CD4-positive, alpha-beta T cell treated with Interleukin-15 for 1 hour (primary cell): ENCODE measurements at regions not wholly inside any gene's neighbourhood (a gene's known extent, or its start where the extent isn't known, plus 50 kb on each side); places are given as distances from the start of the nearest gene placed in this dataset.
"Not testable (repeated sequence)": the region's sequence is repeated elsewhere in the genome, so short reads cannot be mapped to it uniquely, and the experiment has no call there.

Experiments
- DNase-seq: peaks from one replicate; pipeline ENCODE4 v3.0.0-alpha.2; 2020

- not testable (repeated sequence) for DNase-seq
Observed at GRCh38 chr15:22519213-22519612, 60.5 kb downstream of the GOLGA6L22 start.

DNA sequence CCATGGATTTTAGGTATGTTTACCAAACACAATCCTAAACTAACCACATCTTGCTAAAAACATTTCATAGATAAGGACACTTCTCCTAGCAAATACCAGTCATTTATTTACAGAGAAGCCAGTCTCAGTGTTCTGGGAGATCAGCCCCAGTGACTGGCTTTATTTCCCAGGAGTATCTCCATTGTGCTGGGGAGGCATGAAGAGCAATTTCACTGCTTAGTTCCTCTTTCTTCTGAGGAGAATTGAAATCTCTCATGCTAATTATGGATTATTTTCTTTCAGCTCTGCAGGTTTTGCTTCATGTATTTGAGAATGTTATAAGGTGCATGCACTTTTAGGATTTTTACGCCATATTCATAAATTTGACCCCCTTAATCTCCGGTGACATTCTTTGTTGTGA is 67.8 kb downstream of the GOLGA6L22 start:
- not testable (repeated sequence) for DNase-seq

DNA sequence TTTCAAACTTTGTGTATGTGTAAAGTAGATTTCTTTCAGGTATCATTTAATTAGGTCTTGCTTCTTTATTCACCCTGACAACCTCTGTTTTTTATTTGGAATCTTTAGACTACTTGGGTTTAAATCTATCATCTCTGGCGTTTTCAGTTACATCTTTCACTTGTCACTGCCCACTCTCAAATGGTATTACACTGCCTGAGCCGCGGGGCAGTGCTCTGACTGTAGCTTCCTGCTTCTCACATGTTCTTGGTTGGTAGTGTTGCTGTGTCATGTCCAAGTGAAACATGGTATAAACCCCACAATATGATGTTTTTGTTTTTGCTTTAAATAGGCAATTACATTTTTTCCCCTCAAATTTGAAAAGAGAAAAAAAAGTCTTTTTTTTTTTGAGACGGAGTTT is 68.3 kb downstream of the GOLGA6L22 start:
- DNase-seq = not testable (repeated sequence)

GRCh38 chr15:22529200-22529599 is 70.5 kb downstream of the GOLGA6L22 start:
- not testable (repeated sequence) for DNase-seq

DNA sequence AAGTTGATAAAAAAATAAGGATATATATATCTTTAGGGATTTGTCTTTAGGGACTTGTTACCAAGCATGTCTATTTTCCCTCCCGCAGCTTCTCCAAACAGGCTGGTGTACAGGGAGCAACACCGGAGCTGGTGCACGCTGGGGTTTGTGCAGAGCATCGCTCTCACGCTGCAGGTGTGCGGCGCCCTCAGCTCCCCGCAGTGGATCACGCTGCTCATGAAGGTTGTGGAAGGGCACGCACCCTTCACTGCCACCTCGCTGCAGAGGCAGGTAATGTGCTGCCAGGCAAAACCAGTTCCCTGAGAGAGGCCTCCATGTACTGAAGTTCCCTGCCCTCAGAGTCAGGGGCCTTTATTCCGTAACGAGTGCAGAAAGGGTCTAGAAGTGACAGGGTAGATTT is 101.0 kb downstream of the GOLGA6L22 start:
- DNase-seq = not testable (repeated sequence)

- not testable (repeated sequence) for DNase-seq
Observed at GRCh38 chr15:22561716-22562115, 103.0 kb downstream of the GOLGA6L22 start.

GRCh38 chr15:22566510-22566909 is 107.8 kb downstream of the GOLGA6L22 start:
- DNase-seq = not testable (repeated sequence)

DNA sequence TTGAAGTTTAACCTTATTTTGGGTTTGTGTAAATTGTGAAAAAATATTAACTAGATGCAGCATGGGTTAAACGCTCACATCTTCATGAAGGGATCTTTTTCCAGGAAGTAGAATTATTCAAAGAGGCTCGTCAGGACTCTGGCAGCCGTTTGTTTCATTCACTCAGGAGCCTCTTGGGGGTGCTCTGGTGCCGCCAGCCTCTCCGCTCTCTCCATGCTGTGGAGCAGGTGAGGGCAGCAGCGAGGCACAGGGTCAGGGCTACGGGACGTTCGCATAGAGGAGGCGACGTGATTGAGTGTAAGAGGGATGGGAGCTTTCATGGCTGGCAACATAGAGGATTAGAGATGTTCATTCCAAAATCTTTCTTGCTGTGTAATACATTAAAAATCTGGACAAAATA is 110.8 kb downstream of the GOLGA6L22 start:
- DNase-seq = not testable (repeated sequence)

GRCh38 chr15:22572152-22572735 is 113.5 kb downstream of the GOLGA6L22 start:
- not testable (repeated sequence) for DNase-seq

DNA sequence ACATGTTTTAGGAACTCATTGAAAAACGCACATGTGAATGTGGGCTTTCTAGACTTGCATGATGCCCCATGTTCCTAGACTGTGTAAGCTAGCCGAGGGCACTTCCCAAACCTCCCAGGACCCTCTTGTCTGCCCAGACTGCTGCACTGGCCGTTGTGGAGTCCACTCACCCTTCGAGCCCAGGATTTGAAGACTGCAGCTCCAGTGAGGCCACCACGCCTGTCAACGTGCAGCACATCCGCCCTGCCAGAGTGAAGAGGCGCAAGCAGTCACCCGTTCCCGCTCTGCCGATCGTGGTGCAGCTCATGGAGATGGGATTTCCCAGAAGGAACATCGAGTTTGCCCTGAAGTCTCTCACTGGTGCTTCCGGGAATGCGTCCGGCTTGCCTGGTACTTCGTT is 114.1 kb downstream of the GOLGA6L22 start:
- DNase-seq = not testable (repeated sequence)

DNA sequence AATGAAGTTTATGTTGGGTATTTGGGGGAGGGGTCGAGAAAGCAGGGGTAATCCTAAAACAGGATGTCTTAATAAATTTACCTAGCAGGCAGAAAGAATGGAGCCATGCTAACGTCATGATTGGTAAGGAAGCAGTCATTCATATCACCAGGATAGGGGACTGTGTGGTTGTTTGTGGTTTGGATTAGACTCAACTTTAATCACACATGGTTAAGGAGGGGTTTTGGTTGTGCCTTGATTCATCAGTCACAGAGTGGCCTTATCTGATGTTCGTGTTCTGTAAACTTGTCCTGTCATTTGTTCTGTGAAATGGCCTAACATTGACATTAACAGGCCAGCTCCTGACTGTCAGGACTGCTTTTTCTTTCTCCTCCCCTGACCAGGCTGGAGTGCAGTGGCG is 119.1 kb downstream of the GOLGA6L22 start:
- not testable (repeated sequence) for DNase-seq

DNA sequence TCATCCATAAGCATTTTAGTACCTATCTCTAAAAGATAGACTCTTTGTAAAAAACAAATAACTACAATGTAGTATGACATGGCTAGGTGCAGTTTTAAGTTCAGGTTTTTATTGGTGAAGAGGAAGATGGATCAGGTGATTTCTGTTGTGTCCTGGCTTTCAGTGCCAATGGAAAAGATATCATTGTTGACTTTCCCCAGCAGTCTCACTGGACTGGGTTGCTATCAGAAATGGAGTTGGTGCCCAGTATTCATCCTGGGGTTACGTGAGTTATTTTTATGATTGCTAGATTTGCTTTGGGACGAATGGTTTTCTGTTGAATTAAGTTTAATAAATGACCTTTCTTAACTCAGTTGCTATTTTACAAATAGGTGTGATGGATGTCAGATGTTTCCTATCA is 120.5 kb downstream of the GOLGA6L22 start:
- not testable (repeated sequence) for DNase-seq

GRCh38 chr15:22587391-22587790 is 128.7 kb downstream of the GOLGA6L22 start:
- not testable (repeated sequence) for DNase-seq

- DNase-seq = not testable (repeated sequence)
Observed at GRCh38 chr15:22598552-22598951, 139.8 kb downstream of the GOLGA6L22 start.

DNA sequence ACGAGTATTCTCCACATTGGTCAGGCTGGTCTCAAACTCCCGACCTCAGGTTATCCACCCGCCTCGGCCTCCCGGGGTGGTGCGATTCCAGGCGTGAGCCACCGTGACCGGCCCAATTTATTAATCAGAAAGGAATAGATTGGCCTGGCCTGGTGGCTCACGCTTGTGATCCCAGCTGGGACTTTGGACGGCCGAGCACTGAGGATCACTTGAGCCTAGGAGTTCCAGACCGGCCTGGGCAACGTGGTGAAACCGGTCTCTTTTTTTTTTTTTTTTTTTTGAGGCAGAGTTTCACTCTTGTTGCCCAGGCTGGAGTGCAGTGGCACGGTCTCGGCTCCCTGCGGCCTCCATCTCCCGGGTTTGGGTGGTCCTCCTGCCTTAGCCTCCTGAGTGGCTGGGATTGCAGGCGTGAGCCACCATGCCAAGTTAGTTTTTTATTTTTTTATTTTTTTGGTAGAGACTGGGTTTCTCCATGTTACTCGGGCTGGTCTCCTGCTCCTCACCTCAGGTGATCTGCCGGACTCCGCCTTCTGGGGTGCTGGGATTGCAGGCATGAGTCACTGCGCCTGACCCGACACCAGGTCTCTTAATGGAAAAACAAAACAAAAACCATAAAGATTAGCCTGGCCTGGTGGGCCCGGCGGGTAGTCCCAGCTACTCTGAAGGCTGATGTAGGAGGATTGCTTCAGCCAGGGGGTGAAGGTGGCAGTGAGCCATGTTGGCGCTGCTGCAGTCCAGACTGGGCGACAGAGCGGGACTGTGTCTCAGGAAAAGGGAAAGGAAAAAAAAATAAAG is 141.0 kb downstream of the GOLGA6L22 start:
- not testable (repeated sequence) for DNase-seq

- DNase-seq = not testable (repeated sequence)
Observed at GRCh38 chr15:22616976-22617375, 158.3 kb downstream of the GOLGA6L22 start.

DNA sequence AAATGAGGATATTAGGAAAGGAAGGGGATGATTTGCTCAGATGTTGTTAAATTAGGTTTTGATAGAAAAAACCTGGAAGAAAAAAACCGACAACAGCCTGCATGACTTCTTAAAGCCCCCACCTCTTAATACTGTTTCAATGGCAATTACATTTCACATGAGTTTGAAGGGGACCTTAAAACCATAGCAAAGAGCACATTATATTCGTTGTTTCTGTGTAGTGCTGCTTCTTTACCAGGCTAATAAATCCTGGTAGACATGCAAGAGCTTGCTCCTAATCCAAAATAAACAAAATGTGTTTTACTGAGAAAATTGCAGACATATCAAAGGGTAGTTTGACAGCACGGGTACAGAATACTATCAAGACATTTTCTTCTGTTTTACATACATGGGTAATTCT is 154.7 kb upstream of the NIPA1 start:
- not testable (repeated sequence) for DNase-seq

- not testable (repeated sequence) for DNase-seq
Observed at GRCh38 chr15:22639983-22640382, 146.5 kb upstream of the NIPA1 start.

GRCh38 chr15:22649458-22649857 is 137.0 kb upstream of the NIPA1 start:
- not testable (repeated sequence) for DNase-seq

- not testable (repeated sequence) for DNase-seq
Observed at GRCh38 chr15:22651179-22651578, 135.3 kb upstream of the NIPA1 start.

DNA sequence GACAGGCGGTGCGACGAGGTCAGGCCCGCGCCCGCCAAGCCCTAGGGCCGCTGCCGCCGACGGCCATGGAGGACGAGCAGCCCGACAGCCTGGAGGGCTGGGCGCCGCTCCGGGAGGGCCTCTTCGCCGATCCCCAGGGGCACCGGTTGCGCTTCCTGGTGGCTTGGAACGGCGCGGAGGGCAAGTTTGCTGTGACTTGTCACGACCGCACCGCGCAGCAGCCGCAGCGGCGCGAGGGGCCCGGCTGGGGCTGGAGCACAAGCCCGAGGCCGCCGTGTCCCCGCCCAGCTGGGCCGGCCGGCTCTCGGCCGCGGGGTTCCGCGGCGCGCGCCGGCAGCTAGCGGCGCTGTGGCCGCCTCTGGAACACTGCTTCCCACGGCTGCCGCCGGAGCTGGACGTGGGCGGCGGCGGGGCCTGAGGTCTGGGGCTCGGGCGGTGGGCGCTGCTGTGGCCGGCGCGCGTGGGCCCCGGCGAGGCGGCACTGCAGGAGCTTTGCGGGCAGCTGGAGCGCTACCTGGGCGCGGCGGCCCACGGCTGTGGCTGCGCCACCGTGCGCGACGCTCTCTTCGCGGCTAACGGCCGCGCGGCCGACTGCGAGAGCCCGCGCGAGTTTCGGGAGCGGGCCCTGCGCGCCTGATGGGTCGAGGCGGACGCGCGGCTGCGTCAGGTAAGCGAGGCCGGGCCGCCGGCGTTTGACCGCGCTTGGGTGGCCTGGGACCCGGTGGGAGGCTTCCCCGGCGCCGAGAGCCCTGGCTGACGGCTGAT is 122.0 kb upstream of the NIPA1 start:
- DNase-seq = peak; percentile 24

DNA sequence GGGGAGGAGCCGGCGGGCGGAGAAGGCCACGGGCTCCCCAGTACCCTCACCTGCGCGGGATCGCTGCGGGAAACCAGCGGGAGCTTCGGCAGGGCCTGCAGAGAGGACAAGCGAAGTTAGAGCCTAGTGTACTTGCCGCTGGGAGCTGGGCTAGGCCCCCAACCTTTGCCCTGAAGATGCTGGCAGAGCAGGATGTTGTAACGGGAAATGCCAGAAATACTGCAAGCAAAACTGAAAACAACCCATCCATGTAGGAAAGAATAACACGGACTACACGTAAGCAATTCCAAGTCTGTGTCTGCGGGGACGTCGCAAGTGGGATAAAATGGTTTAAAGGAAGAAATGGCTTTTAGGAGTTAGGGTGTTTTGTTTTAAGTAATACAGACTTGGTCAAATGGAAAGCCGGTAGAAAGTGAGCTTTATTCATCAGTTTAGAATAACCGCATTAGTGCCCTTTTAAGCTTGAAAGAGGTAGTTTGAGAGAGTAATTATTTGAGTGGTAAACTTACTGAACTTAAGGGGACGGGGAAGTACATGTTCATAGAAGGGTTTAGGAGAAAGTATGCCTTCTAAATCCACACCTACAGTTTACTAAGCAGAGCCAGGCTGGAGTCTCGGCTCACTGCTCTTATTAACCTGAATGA is 121.3 kb upstream of the NIPA1 start:
- DNase-seq = not testable (repeated sequence)

- DNase-seq = not testable (repeated sequence)
Observed at GRCh38 chr15:22665711-22666110, 120.7 kb upstream of the NIPA1 start.
